ENCODE measurements at regions not wholly inside any gene's neighbourhood (a gene's known extent, or its start where the extent isn't known, plus 50 kb on each side); places are given as distances from the start of the nearest gene placed in this dataset.

GRCh38 chrX:39974270-39974669 is 123.5 kb downstream of the BCOR start:
- DNase-seq = no peak

DNA sequence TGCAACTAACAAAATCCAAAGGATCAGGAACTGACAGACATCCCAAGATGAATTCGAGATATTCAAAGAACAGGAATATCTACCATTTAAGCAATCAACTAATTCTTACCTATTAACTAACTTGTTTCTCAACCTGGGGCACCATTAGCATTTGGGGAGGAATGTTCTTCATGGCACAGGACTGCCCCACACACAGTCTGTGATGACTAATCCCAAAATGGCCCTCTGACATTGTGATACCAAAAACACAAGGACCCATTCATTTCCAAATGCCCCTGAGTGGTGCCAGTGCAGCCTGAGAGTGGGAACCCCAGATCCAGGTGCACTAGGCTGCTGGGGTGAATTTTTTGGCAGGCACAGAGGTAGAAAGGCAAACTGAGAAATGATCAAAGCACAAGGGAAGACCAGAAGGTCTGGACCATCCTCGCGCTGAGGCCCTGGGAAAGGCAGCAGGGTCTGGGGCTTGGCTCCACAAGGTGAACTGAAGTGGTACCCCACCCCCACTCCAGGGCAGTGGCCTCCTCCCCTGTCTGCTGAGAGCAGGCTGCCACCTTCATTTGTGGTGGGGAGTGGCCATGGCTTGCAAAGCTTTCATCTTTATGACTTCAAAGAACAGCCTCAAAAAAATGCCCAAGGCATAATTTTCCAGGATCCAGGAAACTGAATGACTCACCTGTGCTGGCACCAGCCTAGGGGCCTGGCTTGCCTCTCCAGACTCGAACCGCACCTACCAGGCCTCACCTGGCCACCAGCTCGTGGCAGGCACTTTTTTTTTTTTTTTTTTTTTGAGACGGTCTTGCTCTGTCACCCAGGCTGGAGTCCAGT is 122.4 kb downstream of the BCOR start:
- DNase-seq = no peak

- DNase-seq = no peak
Observed at GRCh38 chrX:39981946-39982345, 115.8 kb downstream of the BCOR start.

DNA sequence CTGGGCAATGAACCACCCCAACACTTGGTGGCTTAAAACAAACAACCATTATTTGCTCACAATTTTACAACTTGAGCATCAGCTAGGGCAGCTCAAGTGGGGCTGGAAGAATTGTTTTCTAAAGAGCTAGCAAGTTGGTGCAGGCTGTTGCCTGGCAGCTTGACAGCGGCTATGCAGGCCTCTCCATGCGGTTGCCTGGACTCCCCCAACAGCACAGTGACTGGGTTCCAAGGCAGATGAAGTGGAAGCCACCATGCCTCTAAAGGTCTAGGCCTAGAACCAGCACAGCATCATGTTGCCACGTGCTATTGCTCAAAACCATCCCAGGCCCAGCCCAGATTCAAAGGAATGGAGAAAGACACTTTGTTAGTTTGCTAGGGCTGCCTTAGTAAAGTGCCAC is 114.8 kb downstream of the BCOR start:
- DNase-seq = no peak

DNA sequence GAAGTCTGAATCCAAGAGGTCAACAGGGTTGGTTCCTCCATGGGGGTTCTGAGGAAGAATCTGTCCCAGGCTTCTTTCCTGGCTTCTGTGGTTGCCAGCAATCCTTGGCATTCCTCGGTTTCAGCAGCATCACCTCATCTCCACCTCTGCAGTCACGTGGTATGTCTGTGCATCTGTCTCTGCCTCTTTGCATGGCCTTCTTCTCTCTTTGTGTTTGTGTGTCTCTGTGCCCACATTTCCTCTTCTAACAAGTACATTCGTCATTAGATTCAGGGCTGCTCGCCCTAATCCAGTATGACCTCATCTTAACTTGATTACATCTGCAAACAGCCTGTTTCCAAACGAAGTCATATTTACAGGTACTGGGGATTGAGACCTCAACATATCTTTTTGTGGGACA is 114.0 kb downstream of the BCOR start:
- no peak for DNase-seq

DNA sequence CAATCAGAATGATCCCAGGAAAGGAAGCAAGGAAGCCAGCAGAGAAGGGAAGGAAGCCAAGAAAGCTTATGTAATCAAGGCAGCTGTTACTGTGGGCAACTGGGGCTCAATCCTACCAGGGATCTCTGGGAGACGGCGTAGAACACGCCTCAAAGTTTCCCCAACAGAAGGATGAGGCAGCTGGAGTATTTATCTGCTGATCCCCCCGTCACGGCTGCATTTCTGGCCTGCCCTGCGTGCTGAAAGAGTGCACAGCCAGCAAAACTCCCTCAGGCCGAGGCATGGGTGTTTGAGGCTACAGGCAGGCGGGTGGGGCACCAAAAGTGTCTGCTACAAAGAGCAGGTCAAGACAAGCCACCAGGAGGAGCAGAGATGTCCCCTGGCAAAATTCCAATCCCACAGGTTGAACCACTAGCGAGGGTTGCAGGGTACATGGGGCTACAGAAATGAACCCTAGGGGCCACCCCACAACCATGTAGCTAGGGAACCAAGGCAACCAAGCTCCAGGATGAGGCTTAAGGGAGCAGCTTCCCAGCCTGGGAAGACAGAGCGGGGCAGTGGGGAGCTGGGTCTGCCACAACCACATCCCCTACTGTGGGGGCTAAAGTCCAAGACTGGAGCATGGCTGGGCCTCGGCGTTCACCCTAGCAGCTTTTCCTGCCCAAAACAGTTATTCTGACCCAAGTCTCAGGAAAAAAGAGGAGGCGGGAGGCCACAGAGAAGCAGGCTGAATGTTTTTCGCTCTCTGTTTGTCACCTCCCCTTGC is 113.4 kb downstream of the BCOR start:
- DNase-seq = no peak

GRCh38 chrX:39985071-39985470 is 112.7 kb downstream of the BCOR start:
- DNase-seq = no peak

DNA sequence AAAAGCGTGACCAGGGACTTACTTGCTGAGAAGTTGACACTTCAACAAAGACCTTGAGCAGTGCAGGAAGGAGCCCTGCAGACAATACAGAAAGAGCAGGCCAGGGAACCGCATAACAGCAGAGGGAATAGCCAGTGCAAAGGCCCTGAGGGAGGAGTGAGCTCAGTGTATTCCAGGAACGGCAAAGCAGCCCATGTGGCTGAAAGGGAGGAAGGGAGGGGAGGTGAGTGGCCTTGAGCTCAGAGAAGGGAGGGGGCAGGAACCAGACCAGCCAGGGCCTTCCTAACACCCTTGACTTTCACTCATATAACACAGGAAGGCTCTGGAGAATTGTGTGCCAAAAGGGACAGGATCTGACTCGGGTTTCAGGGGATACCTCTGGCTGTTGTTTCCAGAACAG is 112.2 kb downstream of the BCOR start:
- no peak for DNase-seq

DNA sequence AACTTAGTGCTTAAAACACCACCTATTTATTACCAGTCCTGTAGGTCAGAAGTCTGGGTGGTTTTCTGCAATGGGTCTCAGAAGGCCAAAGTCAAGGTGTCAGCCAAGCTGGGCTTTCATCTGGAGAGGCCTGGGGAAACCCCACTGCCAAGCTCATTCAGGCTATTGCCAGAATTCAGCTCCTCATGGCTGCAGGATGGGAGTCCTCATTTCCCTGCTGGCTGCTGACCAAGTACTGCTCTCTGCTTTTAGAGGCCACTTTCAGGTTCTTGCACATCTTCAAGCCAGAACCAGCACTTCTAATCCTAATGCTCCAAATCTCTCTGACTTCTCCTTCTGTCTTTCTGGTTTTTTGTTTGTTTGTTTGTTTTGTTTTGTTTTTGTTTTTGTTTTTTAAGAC is 109.3 kb downstream of the BCOR start:
- no peak for DNase-seq

DNA sequence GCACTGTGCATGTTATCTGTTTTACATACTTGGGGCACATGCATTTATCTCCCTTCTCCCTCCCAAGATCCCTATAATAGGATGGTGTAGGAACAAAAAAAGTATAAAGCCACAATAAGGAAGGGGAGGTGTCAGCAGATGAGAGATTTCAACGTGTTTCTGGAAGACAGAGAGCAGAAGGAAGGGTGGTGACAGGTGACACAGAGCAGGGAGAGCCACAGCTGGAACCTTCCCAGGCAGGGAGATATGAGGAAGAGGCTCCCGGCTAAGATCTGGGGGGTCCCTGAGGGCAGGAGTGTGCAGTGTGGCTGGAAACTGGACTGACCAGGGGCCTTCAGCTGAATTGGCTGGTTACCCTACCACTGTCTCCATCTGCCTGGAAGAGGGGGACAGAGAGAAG is 107.4 kb downstream of the BCOR start:
- no peak for DNase-seq

- no peak for DNase-seq
Observed at GRCh38 chrX:39992300-39992699, 105.5 kb downstream of the BCOR start.

DNA sequence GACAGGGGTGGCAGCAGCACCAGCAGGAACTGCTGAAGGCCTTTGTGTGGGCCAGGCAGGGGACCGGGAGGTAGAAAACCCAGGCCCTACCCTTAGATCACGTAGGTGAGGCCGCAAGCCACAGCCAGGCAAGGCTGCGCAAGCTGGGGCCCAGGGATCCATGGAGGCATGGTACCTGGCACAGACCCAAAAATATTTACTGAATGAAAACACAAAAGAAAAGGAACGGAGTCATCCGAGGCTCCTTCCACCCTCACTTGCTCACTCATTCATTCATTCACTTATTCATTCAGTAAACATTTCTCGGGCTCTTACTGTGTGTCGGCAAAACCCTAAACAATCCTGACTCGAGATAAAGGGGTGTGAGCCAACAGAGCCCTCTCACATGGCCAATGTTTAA is 102.3 kb downstream of the BCOR start:
- no peak for DNase-seq

DNA sequence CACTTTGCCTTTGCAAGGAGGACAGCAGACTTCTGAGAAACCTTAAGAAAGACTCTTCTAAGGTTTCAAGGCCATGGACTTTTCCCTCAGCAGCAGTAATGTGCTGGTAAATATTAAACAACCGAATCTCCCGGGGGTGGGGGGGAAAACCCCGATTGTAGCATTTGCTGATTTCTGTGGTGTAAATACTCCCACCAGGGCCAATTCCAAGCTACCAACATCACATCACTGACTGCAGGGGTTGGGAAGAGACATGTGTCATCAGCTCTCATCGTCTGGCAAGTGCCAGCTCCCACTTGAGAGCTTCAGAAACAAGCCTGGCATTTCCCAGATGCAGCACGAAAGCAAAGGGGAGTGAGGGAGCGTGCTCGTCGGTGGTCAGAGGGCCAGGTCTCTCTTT is 101.2 kb downstream of the BCOR start:
- no peak for DNase-seq

DNA sequence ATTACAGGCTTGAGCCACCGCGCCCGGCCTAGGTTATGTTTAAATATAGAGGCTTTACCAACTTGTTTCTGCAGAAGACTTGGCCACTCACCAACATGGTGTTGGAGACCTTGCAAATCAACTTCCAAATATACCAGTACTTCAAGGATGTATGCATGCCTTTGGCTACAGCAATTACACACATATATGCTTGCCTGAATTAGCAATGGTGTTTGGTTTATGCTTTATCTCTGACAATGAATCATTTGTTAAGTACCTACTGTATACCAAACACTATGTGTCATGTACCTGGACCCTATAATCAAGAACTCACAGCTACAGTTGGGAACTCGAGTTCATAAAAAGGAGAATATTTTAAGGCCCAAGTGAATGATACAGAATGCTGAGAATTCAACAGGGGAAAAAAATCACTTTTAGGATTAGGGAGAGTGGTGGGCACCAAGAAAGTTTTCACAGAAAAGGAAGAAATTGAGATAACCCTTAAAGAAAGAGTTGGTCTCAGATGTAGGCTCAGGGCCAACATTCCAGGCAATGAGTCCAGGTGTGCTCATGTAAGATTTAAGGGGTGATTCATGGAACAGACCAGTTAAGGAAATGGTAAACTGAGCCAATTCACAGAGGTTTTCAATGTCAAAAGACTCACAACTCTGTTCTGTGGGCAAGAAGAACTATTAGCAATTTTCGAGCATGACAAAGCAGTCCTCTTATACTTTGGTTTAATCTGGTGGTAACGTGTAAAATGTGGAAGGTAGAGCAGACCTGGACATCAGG is 98.9 kb downstream of the BCOR start:
- DNase-seq = no peak
